ENCODE measurements at regions not wholly inside any gene's neighbourhood (a gene's known extent, or its start where the extent isn't known, plus 50 kb on each side); places are given as distances from the start of the nearest gene placed in this dataset.
A peak's percentile ranks its signal among the peaks of the same experiment; 100 is the strongest.

DNA sequence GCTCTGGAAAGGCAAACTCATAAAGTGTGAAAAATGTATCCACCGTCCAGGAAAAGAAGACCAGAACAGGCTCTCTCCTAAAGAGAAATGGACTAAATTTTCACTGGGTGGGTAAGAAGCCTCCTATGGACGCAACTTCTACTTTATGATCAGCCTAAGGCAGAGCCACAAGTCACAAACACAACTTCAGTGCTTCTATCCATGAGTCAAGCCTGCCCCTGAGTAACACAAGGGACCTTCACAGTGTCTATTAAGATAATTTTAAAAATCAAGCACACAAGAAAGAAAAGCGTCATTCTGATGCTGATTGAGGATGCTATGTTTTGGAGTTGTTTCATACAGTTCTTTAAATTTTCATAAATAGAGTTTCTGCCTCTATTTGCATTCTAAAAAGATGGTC, 601.7 kb upstream of the ARID1B start:
- Mint-ChIP-seq H3K36me3 (ENCODE audit: low read depth) (peaks cover 2% of the 10 kb centered on the region), H3K4me3 (no peak overlapping the region), H3K4me1 (peaks cover 12% of the 10 kb centered on the region), H3K27ac (ENCODE audit: unreplicated experiment) (no peak overlapping the region), H3K27me3 (ENCODE audit: low read depth) (no peaks in the 10 kb centered on the region), H3K9me3 (peaks cover 12% of the 10 kb centered on the region)
- no peak for DNase-seq (ENCODE audit: low read depth, low spot score)
- TF ChIP-seq, protein P1, sequence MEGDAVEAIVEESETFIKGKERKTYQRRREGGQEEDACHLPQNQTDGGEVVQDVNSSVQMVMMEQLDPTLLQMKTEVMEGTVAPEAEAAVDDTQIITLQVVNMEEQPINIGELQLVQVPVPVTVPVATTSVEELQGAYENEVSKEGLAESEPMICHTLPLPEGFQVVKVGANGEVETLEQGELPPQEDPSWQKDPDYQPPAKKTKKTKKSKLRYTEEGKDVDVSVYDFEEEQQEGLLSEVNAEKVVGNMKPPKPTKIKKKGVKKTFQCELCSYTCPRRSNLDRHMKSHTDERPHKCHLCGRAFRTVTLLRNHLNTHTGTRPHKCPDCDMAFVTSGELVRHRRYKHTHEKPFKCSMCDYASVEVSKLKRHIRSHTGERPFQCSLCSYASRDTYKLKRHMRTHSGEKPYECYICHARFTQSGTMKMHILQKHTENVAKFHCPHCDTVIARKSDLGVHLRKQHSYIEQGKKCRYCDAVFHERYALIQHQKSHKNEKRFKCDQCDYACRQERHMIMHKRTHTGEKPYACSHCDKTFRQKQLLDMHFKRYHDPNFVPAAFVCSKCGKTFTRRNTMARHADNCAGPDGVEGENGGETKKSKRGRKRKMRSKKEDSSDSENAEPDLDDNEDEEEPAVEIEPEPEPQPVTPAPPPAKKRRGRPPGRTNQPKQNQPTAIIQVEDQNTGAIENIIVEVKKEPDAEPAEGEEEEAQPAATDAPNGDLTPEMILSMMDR (conservative IDR thresholded peaks at IDR 0.05): no peak

DNA sequence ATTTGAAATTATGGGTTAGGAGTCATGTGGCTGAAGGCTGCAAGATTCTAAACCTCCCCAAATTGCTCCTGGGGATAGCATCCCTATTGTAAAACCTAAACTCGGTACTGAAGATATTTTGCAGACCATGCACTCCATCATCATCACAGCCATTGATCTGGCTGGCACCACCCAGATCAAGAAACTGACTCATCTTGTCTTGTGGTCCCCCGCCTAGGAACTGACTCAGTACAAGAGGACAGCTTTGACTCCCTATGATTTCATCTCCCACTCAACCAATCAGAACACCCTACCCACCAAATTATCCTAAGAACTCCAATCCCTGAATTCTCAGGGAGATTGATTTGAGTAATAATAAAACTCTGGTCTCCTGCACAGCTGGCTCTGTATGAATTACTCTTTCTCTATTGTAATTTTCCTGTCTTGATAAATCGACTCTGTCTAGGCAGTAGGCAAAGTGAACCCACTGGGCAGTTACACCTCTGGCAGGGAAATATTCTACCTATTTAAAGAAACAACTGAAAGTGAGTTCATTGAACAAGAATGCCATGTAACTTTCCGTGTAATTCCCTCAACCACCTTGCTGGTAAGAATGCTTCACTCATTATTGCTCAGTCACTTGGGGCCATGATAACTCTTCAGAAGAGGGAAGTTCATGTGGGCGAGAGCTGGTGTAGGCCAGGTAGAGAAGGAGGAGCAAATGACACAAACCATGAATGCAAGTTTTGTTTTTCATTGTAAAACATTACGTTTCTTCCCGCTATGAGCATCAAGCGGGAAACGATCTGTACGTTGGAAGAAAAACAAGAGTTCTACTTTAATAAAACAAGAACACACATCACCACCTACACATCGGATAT, 602.9 kb upstream of the ARID1B start:
- TF ChIP-seq, protein P1 (conservative IDR thresholded peaks at IDR 0.05): no peak
- Mint-ChIP-seq H3K27me3 (ENCODE audit: low read depth) (no peaks in the 10 kb centered on the region), H3K4me3 (no peak overlapping the region), H3K4me1 (peaks cover 20% of the 10 kb centered on the region), H3K9me3 (peaks cover 8% of the 10 kb centered on the region), H3K36me3 (ENCODE audit: low read depth) (peaks cover 2% of the 10 kb centered on the region), H3K27ac (ENCODE audit: unreplicated experiment) (no peak overlapping the region)
- no peak for DNase-seq (ENCODE audit: low read depth, low spot score)

DNA sequence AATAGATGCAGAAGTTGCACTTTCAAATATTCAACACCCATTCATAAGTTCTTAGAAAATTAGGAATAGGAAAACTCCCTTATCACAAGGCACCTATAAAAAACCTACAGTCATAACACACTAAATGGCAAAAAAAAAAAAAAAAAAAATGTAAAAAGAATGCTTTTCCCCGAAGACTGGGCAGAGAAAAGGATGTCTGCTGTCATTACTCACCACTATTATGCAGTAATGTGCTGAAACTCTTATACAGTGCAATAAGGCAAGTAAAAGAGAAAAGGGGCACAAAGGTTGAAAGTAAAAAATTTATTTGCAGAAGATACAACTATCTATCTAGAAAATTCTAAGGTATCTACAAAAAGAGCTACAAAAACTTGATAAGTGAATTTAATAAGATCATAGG, 607.8 kb upstream of the ARID1B start:
- Mint-ChIP-seq H3K4me3 (no peak overlapping the region), H3K27me3 (ENCODE audit: low read depth) (no peaks in the 10 kb centered on the region), H3K9me3 (peaks cover under 1% of the 10 kb centered on the region), H3K27ac (ENCODE audit: unreplicated experiment) (no peak overlapping the region), H3K36me3 (ENCODE audit: low read depth) (no peaks in the 10 kb centered on the region), H3K4me1 (peaks cover 28% of the 10 kb centered on the region)
- DNase-seq (ENCODE audit: low read depth, low spot score): no peak
- TF ChIP-seq, protein P1 (conservative IDR thresholded peaks at IDR 0.05): no peak

GRCh38 chr6:156167625-156168071, 609.5 kb upstream of the ARID1B start:
- TF ChIP-seq, protein P1 (conservative IDR thresholded peaks at IDR 0.05): no peak
- Mint-ChIP-seq H3K4me1 (peaks cover 28% of the 10 kb centered on the region), H3K27me3 (ENCODE audit: low read depth) (no peaks in the 10 kb centered on the region), H3K9me3 (no peaks in the 10 kb centered on the region), H3K27ac (ENCODE audit: unreplicated experiment) (peak overlapping the region; percentile 98), H3K36me3 (ENCODE audit: low read depth) (no peaks in the 10 kb centered on the region), H3K4me3 (peak overlapping the region; percentile 48)
- DNase-seq (ENCODE audit: low read depth, low spot score): no peak

GRCh38 chr6:156167016-156167624, 610.1 kb upstream of the ARID1B start:
- Mint-ChIP-seq H3K4me1 (peaks cover 28% of the 10 kb centered on the region), H3K9me3 (no peaks in the 10 kb centered on the region), H3K27me3 (ENCODE audit: low read depth) (no peaks in the 10 kb centered on the region), H3K4me3 (peak overlapping the region; percentile 48), H3K36me3 (ENCODE audit: low read depth) (no peaks in the 10 kb centered on the region), H3K27ac (ENCODE audit: unreplicated experiment) (peak overlapping the region; percentile 98)
- no peak for DNase-seq (ENCODE audit: low read depth, low spot score)
- TF ChIP-seq, protein P1 (conservative IDR thresholded peaks at IDR 0.05): no peak
